ENCODE measurements at regions not wholly inside any gene's neighbourhood (a gene's known extent, or its start where the extent isn't known, plus 50 kb on each side); places are given as distances from the start of the nearest gene placed in this dataset.
"Not testable (repeated sequence)": the region's sequence is repeated elsewhere in the genome, so short reads cannot be mapped to it uniquely, and the experiment has no call there.

- in situ Hi-C loops (cut with MboI; ENCODE audit: low sequenced_read_pairs): no loop called here
These were observed 505.8 kb downstream of the EBF1 start for GRCh38 chr5:158593925-158594324.

GRCh38 chr5:158591301-158591863 lies 508.3 kb downstream of the EBF1 start:
- H3K4me3 ChIP-seq: no peak overlapping the region
- no peaks in the 10 kb centered on the region for H3K4me1 ChIP-seq
- H3K36me3 ChIP-seq (replicated peaks): no peaks in the 10 kb centered on the region
- in situ Hi-C loops (cut with MboI; ENCODE audit: low sequenced_read_pairs): no loop called here
- DNase-seq (ENCODE audit: low spot score in 2 of 2): peak in 1 of 2 experiments; percentile 10
- no peaks in the 10 kb centered on the region for H3K9me3 ChIP-seq
- H3K27me3 ChIP-seq (ENCODE audit: low read depth): no peaks in the 10 kb centered on the region

More at GRCh38 chr5:158593925-158594324, 505.8 kb downstream of the EBF1 start:
- Histone ChIP-seq H3K27me3 (ENCODE audit: low read depth) (no peaks in the 10 kb centered on the region), H3K36me3 (replicated peaks) (no peaks in the 10 kb centered on the region), H3K4me3 (no peak overlapping the region), H3K4me1 (no peaks in the 10 kb centered on the region), H3K9me3 (no peaks in the 10 kb centered on the region)
- DNase-seq (ENCODE audit: low spot score in 2 of 2): no peak

GRCh38 chr5:158590746-158591300 lies 508.9 kb downstream of the EBF1 start:
- Histone ChIP-seq H3K4me3 (no peak overlapping the region), H3K4me1 (no peaks in the 10 kb centered on the region), H3K27me3 (ENCODE audit: low read depth) (no peaks in the 10 kb centered on the region), H3K9me3 (no peaks in the 10 kb centered on the region), H3K36me3 (replicated peaks) (no peaks in the 10 kb centered on the region)
- in situ Hi-C loops (cut with MboI; ENCODE audit: low sequenced_read_pairs): no loop called here
- no peak for DNase-seq (ENCODE audit: low spot score in 2 of 2)

- H3K9me3 ChIP-seq: no peaks in the 10 kb centered on the region
- in situ Hi-C loops (cut with MboI; ENCODE audit: low sequenced_read_pairs): no loop called here
- no peaks in the 10 kb centered on the region for H3K27me3 ChIP-seq (ENCODE audit: low read depth)
- H3K4me3 ChIP-seq: no peak overlapping the region
- no peaks in the 10 kb centered on the region for H3K4me1 ChIP-seq
- DNase-seq (ENCODE audit: low spot score in 2 of 2): no peak
- no peaks in the 10 kb centered on the region for H3K36me3 ChIP-seq (replicated peaks)
These were observed 509.8 kb downstream of the EBF1 start for GRCh38 chr5:158589939-158590338.

- Histone ChIP-seq H3K4me1 (no peaks in the 10 kb centered on the region), H3K4me3 (no peak overlapping the region), H3K9me3 (no peaks in the 10 kb centered on the region), H3K27me3 (ENCODE audit: low read depth) (no peaks in the 10 kb centered on the region), H3K36me3 (replicated peaks) (no peaks in the 10 kb centered on the region)
- in situ Hi-C loops (cut with MboI; ENCODE audit: low sequenced_read_pairs): no loop called here
- DNase-seq (ENCODE audit: low spot score in 2 of 2): no peak
These were observed 511.1 kb downstream of the EBF1 start for GRCh38 chr5:158588617-158589016.

GRCh38 chr5:158586054-158586453 lies 513.7 kb downstream of the EBF1 start:
- H3K36me3 ChIP-seq (replicated peaks): no peaks in the 10 kb centered on the region
- H3K4me3 ChIP-seq: no peak overlapping the region
- DNase-seq (ENCODE audit: low spot score in 2 of 2): no peak
- no peaks in the 10 kb centered on the region for H3K4me1 ChIP-seq
- H3K27me3 ChIP-seq (ENCODE audit: low read depth): no peaks in the 10 kb centered on the region
- no peaks in the 10 kb centered on the region for H3K9me3 ChIP-seq
- in situ Hi-C loops (cut with MboI; ENCODE audit: low sequenced_read_pairs): no loop called here

GRCh38 chr5:158582669-158583068 lies 517.0 kb downstream of the EBF1 start:
- DNase-seq (ENCODE audit: low spot score in 2 of 2); in situ Hi-C loops (cut with MboI; ENCODE audit: low sequenced_read_pairs); H3K9me3 ChIP-seq; H3K27me3 ChIP-seq (ENCODE audit: low read depth); H3K36me3 ChIP-seq (replicated peaks); H3K4me1 ChIP-seq; H3K4me3 ChIP-seq: not testable (repeated sequence)

- Histone ChIP-seq H3K36me3 (replicated peaks) (no peaks in the 10 kb centered on the region), H3K4me3 (no peak overlapping the region), H3K4me1 (no peaks in the 10 kb centered on the region), H3K9me3 (no peaks in the 10 kb centered on the region; the same call in 1 of the 2 replicates), H3K27me3 (ENCODE audit: low read depth) (no peaks in the 10 kb centered on the region)
- in situ Hi-C loops (cut with MboI; ENCODE audit: low sequenced_read_pairs): no loop called here
- DNase-seq (ENCODE audit: low spot score in 2 of 2): no peak
These were observed 525.9 kb downstream of the EBF1 start for GRCh38 chr5:158573829-158574228.

- DNase-seq (ENCODE audit: low spot score in 2 of 2): no peak
- no peaks in the 10 kb centered on the region for H3K4me1 ChIP-seq
- H3K27me3 ChIP-seq (ENCODE audit: low read depth): no peaks in the 10 kb centered on the region
- no peaks in the 10 kb centered on the region for H3K36me3 ChIP-seq (replicated peaks)
- no peaks in the 10 kb centered on the region for H3K9me3 ChIP-seq
- H3K4me3 ChIP-seq: no peak overlapping the region
- in situ Hi-C loops (cut with MboI; ENCODE audit: low sequenced_read_pairs): no loop called here
These were observed 529.2 kb downstream of the EBF1 start for GRCh38 chr5:158570502-158570901.

- in situ Hi-C loops (cut with MboI; ENCODE audit: low sequenced_read_pairs): no loop called here
- no peak for DNase-seq (ENCODE audit: low spot score in 2 of 2)
- no peaks in the 10 kb centered on the region for H3K36me3 ChIP-seq (replicated peaks)
- no peak overlapping the region for H3K4me3 ChIP-seq
- H3K27me3 ChIP-seq (ENCODE audit: low read depth): no peaks in the 10 kb centered on the region
- no peaks in the 10 kb centered on the region for H3K9me3 ChIP-seq
- no peaks in the 10 kb centered on the region for H3K4me1 ChIP-seq
These were observed 530.2 kb downstream of the EBF1 start for GRCh38 chr5:158569534-158569933.

GRCh38 chr5:158565017-158565789 lies 534.5 kb downstream of the EBF1 start:
- Histone ChIP-seq H3K27me3 (ENCODE audit: low read depth) (no peaks in the 10 kb centered on the region), H3K9me3 (no peaks in the 10 kb centered on the region), H3K4me1 (no peaks in the 10 kb centered on the region), H3K36me3 (replicated peaks) (no peaks in the 10 kb centered on the region), H3K4me3 (no peak overlapping the region)
- in situ Hi-C loops (cut with MboI; ENCODE audit: low sequenced_read_pairs): no loop called here
- DNase-seq (ENCODE audit: low spot score in 2 of 2): no peak

- Histone ChIP-seq H3K9me3 (no peaks in the 10 kb centered on the region), H3K4me1 (no peaks in the 10 kb centered on the region), H3K4me3 (no peak overlapping the region), H3K27me3 (ENCODE audit: low read depth) (no peaks in the 10 kb centered on the region), H3K36me3 (replicated peaks) (no peaks in the 10 kb centered on the region)
- in situ Hi-C loops (cut with MboI; ENCODE audit: low sequenced_read_pairs): no loop called here
- DNase-seq (ENCODE audit: low spot score in 2 of 2): no peak
These were observed 535.8 kb downstream of the EBF1 start for GRCh38 chr5:158563760-158564390.

GRCh38 chr5:158561562-158562190 lies 538.0 kb downstream of the EBF1 start:
- in situ Hi-C loops (cut with MboI; ENCODE audit: low sequenced_read_pairs): no loop called here
- no peaks in the 10 kb centered on the region for H3K27me3 ChIP-seq (ENCODE audit: low read depth)

GRCh38 chr5:158560170-158560569 lies 539.5 kb downstream of the EBF1 start:
- H3K36me3 ChIP-seq (replicated peaks): no peaks in the 10 kb centered on the region
- H3K9me3 ChIP-seq: no peaks in the 10 kb centered on the region
- H3K4me3 ChIP-seq: no peak overlapping the region
- in situ Hi-C loops (cut with MboI; ENCODE audit: low sequenced_read_pairs): no loop called here
- H3K27me3 ChIP-seq (ENCODE audit: low read depth): no peaks in the 10 kb centered on the region
- H3K4me1 ChIP-seq: no peaks in the 10 kb centered on the region
- peak in 1 of 2 experiments; percentile 22 for DNase-seq (ENCODE audit: low spot score in 2 of 2)

More at GRCh38 chr5:158561562-158562190, 538.0 kb downstream of the EBF1 start:
- no peaks in the 10 kb centered on the region for H3K4me1 ChIP-seq
- H3K9me3 ChIP-seq: no peaks in the 10 kb centered on the region
- DNase-seq (ENCODE audit: low spot score in 2 of 2): no peak
- H3K36me3 ChIP-seq (replicated peaks): no peaks in the 10 kb centered on the region
- H3K4me3 ChIP-seq: no peak overlapping the region
